Caco-2 (cell line): ENCODE measurements at regions not wholly inside any gene's neighbourhood (a gene's known extent, or its start where the extent isn't known, plus 50 kb on each side); places are given as distances from the start of the nearest gene placed in this dataset.

Experiments
- BruUV-seq: library from RNA; stranded (reverse); fragments of 400-500 nt; replicated peaks from 2 replicates; lab custom pipeline; 2021; lab: Mats Ljungman, UMichigan
- CTCF ChIA-PET: fragments of 300-600 bp; sonication (Branson Sonifier 250); formaldehyde crosslinking; loops from one replicate; lab custom pipeline; 2022; ENCODE audit warnings: antibody characterized with exemption; lab: Charles Lee
- POLR2A ChIA-PET: fragments of 300-600 bp; sonication (Branson Sonifier 250); formaldehyde crosslinking; loops from one replicate; lab custom pipeline; 2022; ENCODE audit warnings: antibody characterized with exemption; lab: Charles Lee
- DNase-seq, 2 experiments: peaks; one replicate each; pipeline versions ENCODE4 v3.0.0 to v3.0.0-alpha.2; 2020 to 2022
- H3K27me3 ChIP-seq: replicated peaks from 2 replicates; pipeline ENCODE4 v1.6.0; 2011; ENCODE audit warnings: low read length; ENCODE audit not compliant: control insufficient read depth, insufficient read depth
- H3K36me3 ChIP-seq: 2 replicates; pipeline ENCODE4 v1.5.1; 2011; ENCODE audit warnings: low read length; ENCODE audit not compliant: control insufficient read depth, insufficient read depth
- H3K4me1 ChIP-seq: fragments of 250-450 bp; sonication (Bioruptor Pico); 2 replicates; pipeline ENCODE4 v1.5.1; 2020; ENCODE audit warnings: mild to moderate bottlenecking
- H3K4me3 ChIP-seq: 2 replicates; pipeline ENCODE4 v1.5.1; 2011; ENCODE audit warnings: low read depth, mild to moderate bottlenecking, control low read depth, low read length
- H3K9me3 ChIP-seq: fragments of 250-450 bp; sonication (Bioruptor Pico); 2 replicates; pipeline ENCODE4 v1.5.1; 2020; ENCODE audit warnings: mild to moderate bottlenecking, moderate library complexity
- H3K27ac Mint-ChIP-seq: one replicate; pipeline ENCODE4 v1.8.0; 2022; ENCODE audit warnings: mixed read lengths; ENCODE audit not compliant: unreplicated experiment
- H3K27me3 Mint-ChIP-seq: one replicate; pipeline ENCODE4 v1.8.0; 2022; ENCODE audit warnings: mixed read lengths; ENCODE audit not compliant: insufficient read depth, unreplicated experiment
- H3K36me3 Mint-ChIP-seq: one replicate; pipeline ENCODE4 v1.8.0; 2022; ENCODE audit warnings: mild to moderate bottlenecking, mixed read lengths; ENCODE audit not compliant: insufficient read depth, unreplicated experiment
- H3K4me1 Mint-ChIP-seq: one replicate; pipeline ENCODE4 v1.8.0; 2022; ENCODE audit warnings: low read depth, mixed read lengths; ENCODE audit not compliant: unreplicated experiment
- H3K4me3 Mint-ChIP-seq: one replicate; pipeline ENCODE4 v1.8.0; 2022; ENCODE audit warnings: mild to moderate bottlenecking, moderate library complexity, mixed read lengths; ENCODE audit not compliant: unreplicated experiment
- H3K9me3 Mint-ChIP-seq: one replicate; pipeline ENCODE4 v1.8.0; 2022; ENCODE audit warnings: mixed read lengths; ENCODE audit not compliant: unreplicated experiment
- intact Hi-C: fragments of 100-400 bp; cut with micrococcal nuclease; formaldehyde crosslinking; loops from one replicate; pipeline ENCODE4 v1.10.0; 2022; ENCODE audit not compliant: unreplicated experiment
- TF ChIP-seq, protein P1 (sequence below), 2 experiments: fragments of 200-600 bp in 1 of 2; IDR thresholded peaks; 1 replicate in 1 of 2; 2 replicates in 1 of 2; pipeline versions ENCODE4 v1.5.1 to v1.8.0; 2011 to 2022; ENCODE audit warnings: antibody characterized with exemption in 1 of 2, control low read depth in 1 of 2, inconsistent platforms in 1 of 2, low read depth in 1 of 2, low read length in 1 of 2, mild to moderate bottlenecking in 1 of 2, moderate library complexity in 1 of 2; ENCODE audit not compliant: insufficient read depth in 1 of 2, severe bottlenecking in 1 of 2, unreplicated experiment in 1 of 2

DNA sequence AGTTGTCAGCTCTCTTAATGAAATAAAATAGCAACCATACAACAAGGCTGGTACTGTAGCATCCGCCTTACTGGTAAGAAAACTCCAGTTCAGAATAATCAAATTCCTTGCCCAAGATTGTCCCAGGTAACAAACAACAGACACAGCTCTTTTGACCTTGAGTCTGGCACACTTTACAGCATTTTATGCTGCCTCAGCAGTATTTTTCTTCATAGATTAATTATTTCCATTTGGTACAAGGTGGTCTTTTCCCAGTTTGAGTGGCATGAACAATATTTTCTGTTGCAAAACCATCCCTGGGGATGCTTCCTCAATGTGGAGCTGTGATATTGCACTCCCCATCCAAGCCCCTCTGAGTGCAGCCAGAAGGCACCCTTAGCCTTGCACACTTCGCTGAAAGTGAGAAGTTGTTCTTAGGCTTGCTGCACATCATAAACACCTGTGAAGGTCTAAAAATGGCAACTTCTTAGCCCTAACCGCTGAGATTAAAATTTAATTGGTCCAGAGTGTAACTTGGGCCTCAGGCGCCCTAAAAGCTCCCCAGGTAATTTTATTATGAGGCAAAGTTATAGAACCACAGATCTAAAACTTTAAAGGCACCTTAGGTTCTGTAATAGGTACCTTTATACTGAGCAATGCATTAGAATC lies 523.3 kb downstream of the CMPK2 start:
- TF ChIP-seq, protein P1, sequence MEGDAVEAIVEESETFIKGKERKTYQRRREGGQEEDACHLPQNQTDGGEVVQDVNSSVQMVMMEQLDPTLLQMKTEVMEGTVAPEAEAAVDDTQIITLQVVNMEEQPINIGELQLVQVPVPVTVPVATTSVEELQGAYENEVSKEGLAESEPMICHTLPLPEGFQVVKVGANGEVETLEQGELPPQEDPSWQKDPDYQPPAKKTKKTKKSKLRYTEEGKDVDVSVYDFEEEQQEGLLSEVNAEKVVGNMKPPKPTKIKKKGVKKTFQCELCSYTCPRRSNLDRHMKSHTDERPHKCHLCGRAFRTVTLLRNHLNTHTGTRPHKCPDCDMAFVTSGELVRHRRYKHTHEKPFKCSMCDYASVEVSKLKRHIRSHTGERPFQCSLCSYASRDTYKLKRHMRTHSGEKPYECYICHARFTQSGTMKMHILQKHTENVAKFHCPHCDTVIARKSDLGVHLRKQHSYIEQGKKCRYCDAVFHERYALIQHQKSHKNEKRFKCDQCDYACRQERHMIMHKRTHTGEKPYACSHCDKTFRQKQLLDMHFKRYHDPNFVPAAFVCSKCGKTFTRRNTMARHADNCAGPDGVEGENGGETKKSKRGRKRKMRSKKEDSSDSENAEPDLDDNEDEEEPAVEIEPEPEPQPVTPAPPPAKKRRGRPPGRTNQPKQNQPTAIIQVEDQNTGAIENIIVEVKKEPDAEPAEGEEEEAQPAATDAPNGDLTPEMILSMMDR (IDR thresholded peaks at IDR 0.05; ENCODE audit: insufficient read depth in 1 of 2, low read depth in 1 of 2, low read length in 1 of 2, severe bottlenecking in 1 of 2, unreplicated experiment in 1 of 2), result no peak
- POLR2A ChIA-PET, result no interaction called here
- no peaks in the 10 kb centered on the region for H3K4me1 ChIP-seq
- no peak overlapping the region for H3K4me3 ChIP-seq
- no peaks in the 10 kb centered on the region for H3K27me3 ChIP-seq
- Mint-ChIP-seq H3K36me3 (no peaks in the 10 kb centered on the region), H3K27me3 (no peaks in the 10 kb centered on the region), H3K9me3 (no peaks in the 10 kb centered on the region), H3K4me1 (no peaks in the 10 kb centered on the region), H3K4me3 (no peak overlapping the region), H3K27ac (no peak overlapping the region)
- BruUV-seq, result no TSS peak
- intact Hi-C loops, result no loop called here
- H3K9me3 ChIP-seq, result no peaks in the 10 kb centered on the region
- DNase-seq, result no peak
- H3K36me3 ChIP-seq, result no peaks in the 10 kb centered on the region
- CTCF ChIA-PET, result no interaction called here

DNA sequence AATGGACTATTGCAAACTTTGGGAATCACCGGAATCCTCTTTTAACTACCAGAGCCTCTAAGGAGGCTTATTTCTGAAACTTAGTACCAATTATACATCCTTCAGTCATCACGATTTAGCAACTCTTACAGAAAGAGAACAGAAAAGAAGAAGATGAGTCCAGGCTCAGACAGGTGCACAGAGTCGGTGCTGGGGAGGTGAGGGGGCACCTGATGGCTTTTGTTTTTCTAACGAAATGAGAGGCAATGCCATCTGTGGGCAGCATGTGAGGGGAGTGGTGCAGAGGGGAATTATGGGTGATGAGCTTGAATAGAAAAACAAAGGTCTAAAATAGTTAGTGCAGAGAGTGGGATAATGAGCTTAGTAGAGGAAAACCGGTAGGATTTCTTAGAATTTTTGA lies 522.6 kb downstream of the CMPK2 start:
- no peaks in the 10 kb centered on the region for H3K27me3 Mint-ChIP-seq
- no peaks in the 10 kb centered on the region for H3K36me3 Mint-ChIP-seq
- CTCF ChIA-PET, result no interaction called here
- no peaks in the 10 kb centered on the region for H3K4me1 Mint-ChIP-seq
- DNase-seq, result no peak
- Histone ChIP-seq H3K27me3 (no peaks in the 10 kb centered on the region), H3K9me3 (no peaks in the 10 kb centered on the region), H3K4me1 (no peaks in the 10 kb centered on the region), H3K4me3 (no peak overlapping the region), H3K36me3 (no peaks in the 10 kb centered on the region)
- H3K4me3 Mint-ChIP-seq, result no peak overlapping the region
- BruUV-seq, result no TSS peak
- POLR2A ChIA-PET, result no interaction called here
- TF ChIP-seq, protein P1 (IDR thresholded peaks at IDR 0.05; ENCODE audit: insufficient read depth in 1 of 2, low read depth in 1 of 2, low read length in 1 of 2, severe bottlenecking in 1 of 2, unreplicated experiment in 1 of 2), result no peak
- intact Hi-C loops, result no loop called here
- no peaks in the 10 kb centered on the region for H3K9me3 Mint-ChIP-seq
- no peak overlapping the region for H3K27ac Mint-ChIP-seq

DNA sequence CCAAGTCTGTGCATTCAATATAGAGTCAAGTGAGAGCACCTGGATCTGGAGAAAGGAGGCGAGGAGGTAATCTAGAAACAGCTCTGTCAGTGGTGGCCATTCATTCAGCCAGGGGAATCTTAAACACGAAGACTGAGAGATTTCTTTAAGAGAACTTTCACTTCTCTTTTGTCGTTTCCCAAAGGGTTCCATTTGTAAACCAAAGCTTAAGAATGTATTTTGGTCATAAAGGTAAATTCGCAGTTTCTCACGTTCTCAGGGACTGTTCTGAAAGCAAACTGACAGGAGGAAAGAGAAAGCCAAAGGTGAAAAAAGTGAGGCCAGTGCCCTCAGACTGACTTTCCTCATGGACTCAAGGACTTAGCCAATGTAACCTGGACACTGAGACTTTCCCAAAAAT lies 513.5 kb downstream of the CMPK2 start:
- H3K27ac Mint-ChIP-seq, result no peak overlapping the region
- Histone ChIP-seq H3K4me1 (no peaks in the 10 kb centered on the region), H3K36me3 (no peaks in the 10 kb centered on the region), H3K4me3 (no peak overlapping the region), H3K9me3 (no peaks in the 10 kb centered on the region), H3K27me3 (no peaks in the 10 kb centered on the region)
- no peaks in the 10 kb centered on the region for H3K27me3 Mint-ChIP-seq
- no peaks in the 10 kb centered on the region for H3K36me3 Mint-ChIP-seq
- ChIA-PET POLR2A (no interaction called here), CTCF (no interaction called here)
- TF ChIP-seq, protein P1 (IDR thresholded peaks at IDR 0.05; ENCODE audit: insufficient read depth in 1 of 2, low read depth in 1 of 2, low read length in 1 of 2, severe bottlenecking in 1 of 2, unreplicated experiment in 1 of 2), result no peak
- intact Hi-C loops, result no loop called here
- H3K9me3 Mint-ChIP-seq, result no peaks in the 10 kb centered on the region
- DNase-seq, result no peak
- BruUV-seq, result no TSS peak
- no peaks in the 10 kb centered on the region for H3K4me1 Mint-ChIP-seq
- no peak overlapping the region for H3K4me3 Mint-ChIP-seq
